ENCODE measurements at regions not wholly inside any gene's neighbourhood (a gene's known extent, or its start where the extent isn't known, plus 50 kb on each side); places are given as distances from the start of the nearest gene placed in this dataset.

DNA sequence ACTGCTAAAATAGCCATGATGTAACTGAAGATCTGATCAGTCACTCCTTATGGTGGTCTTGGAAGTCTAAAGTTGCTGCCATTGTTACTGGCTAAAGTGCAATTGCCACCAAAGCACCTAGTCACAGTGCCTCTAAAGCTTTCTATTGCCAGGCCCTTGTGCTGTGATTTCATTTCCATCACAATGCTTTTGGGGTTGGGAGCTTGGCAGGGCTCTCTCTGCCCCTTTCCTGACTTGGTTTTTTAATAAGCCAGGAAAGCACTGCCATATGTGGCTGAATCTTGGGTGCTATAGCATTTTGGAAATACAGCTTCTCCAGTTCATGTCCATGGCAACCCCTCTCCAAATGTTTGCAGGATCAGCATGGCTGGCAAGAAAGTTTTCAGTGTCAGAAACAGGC, 1712.4 kb upstream of the TENM3 start:
- TF ChIP-seq POLR2A (IDR thresholded peaks at IDR 0.05; ENCODE audit: low read depth, low read length) (no peak), POLR2AphosphoS5 (IDR thresholded peaks at IDR 0.05; ENCODE audit: low read depth, low read length) (no peak)
